ENCODE measurements at regions not wholly inside any gene's neighbourhood (a gene's known extent, or its start where the extent isn't known, plus 50 kb on each side); places are given as distances from the start of the nearest gene placed in this dataset.
"Not testable (repeated sequence)": the region's sequence is repeated elsewhere in the genome, so short reads cannot be mapped to it uniquely, and the experiment has no call there.

DNA sequence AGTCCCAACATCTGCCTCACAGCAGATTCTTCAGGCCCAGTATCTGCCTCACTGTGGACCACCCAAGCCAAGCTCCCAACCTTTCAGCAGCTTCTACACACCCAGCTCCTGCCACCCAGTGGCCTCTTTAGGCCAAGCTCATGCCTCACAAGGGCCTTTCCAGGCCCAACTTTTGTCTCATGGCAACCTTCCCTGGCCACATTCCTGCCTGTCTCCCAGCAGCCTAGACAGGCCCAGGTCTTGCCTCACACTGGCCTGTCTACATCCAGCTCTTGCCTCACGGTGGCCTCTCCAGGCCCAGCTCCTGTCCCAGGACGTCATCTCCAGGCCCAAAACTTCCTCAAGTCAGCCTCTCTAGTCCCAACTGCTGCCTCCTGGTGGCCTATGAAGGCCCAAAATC is 65.0 kb downstream of the CCDC201 start:
- DNase-seq (ENCODE audit: low read depth, low spot score); H3K27ac ChIP-seq: not testable (repeated sequence)

DNA sequence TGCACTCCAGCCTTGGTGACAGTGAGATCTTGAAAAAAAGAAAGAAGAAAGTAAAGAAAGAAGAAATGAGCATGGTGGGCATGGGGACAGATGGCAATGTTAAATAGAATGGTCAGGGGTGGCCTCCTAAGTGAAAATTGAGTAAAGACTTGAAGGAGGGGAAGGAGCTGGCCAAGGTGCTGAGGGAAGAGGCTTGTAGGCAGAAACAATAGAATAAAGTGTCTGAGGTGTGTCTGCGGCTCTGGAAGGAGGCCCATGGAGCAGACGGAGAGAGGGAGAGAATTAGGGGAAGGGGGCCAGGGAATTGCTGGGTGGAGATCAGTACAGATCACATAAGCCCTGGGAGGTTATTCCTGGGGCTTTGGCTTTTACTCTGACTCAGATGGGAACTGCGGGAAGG is 70.7 kb downstream of the CCDC201 start:
- not testable (repeated sequence) for H3K27ac ChIP-seq; DNase-seq (ENCODE audit: low read depth, low spot score)

DNA sequence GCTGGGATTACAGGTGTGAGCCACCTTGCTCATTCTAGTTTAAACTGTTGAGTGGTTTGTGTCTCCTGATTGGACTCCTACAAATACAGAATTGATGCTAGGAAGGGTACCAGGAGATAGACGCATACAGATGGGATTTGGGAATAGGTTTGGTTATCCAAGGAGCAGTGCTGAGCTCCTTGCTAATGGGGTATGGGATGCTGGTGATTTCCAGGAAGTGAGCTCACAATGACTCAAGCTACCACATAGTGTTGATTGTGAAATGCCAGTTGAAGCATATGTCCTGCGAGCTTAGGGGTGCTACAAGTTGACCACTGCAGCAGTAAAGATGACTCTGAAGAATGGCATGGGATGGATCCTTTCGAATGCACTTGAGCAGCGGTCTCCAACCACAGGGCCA is 75.6 kb downstream of the CCDC201 start:
- H3K27ac ChIP-seq: not testable (repeated sequence)
- DNase-seq (ENCODE audit: low read depth, low spot score): peak; percentile 0

DNA sequence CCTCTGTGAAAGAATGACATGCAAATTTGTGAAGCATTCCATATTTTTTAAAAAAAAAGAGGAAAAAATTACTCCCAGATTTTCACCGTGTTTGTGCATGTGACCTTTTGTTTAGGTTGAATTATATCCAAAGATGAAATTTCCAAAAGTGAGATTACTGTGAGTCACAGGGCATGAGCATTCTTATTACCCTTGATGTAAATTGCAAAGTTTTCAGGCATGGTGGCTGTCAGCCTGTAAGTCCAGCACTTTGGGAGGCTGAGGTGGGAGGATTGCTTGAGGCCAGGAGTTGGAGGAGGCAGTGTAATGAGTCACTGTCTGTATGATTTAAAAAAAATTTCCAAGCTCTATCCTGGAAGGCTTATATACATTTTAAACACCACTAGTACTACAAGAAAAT is 83.2 kb downstream of the CCDC201 start:
- H3K27ac ChIP-seq; DNase-seq (ENCODE audit: low read depth, low spot score): not testable (repeated sequence)

DNA sequence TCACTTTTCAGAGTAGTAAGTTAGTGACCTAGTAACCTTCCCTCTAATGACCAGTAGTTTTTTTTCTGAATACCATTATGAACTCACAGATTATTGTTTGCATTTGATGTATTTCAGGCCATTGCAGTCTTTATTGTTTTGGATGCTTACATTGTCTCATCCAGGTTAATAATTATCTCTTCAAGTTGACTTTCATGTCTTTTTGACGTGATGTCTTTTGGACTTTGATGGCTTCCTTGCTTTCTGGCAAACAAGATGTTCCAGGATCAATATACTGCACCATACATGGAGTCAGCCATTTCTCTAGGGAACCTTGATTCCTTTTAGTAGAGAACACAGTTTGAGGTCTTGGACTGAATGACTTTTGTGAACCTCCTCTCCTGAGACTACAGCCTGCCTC is 87.2 kb downstream of the CCDC201 start:
- DNase-seq (ENCODE audit: low read depth, low spot score); H3K27ac ChIP-seq: not testable (repeated sequence)

DNA sequence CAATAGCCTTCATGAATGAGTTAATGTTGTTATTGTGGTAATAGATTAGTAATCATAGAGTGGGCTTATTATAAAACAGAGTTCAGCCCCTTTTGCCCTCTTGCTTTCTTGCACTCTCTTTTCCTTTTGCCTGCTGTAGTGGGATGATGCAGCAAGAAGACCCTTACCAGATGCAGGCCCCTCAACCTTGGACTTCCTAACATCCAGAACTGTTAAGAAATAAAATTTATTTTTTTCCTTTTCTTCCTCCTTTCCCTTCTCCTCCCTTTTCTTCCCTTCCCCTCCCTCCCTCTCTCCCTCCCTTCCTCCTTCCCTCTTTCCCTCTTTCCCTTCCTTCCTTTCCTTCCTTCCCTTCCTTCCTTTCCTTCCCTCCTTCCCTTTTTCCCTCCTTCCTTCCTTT is 88.1 kb downstream of the CCDC201 start:
- H3K27ac ChIP-seq; DNase-seq (ENCODE audit: low read depth, low spot score): not testable (repeated sequence)
